SK-N-SH (cell line): ENCODE measurements at regions not wholly inside any gene's neighbourhood (a gene's known extent, or its start where the extent isn't known, plus 50 kb on each side); places are given as distances from the start of the nearest gene placed in this dataset.
"Not testable (repeated sequence)": the region's sequence is repeated elsewhere in the genome, so short reads cannot be mapped to it uniquely, and the experiment has no call there.

Experiments used
- CTCF ChIA-PET: fragments of 300-600, 350-600 bp; formaldehyde crosslinking; extraction: SDS; loops from one replicate; lab custom pipeline; 2021; lab: Yijun Ruan, JAX
- POLR2A ChIA-PET: fragments of 350-600 bp; sonication (Branson Sonifier 250); formaldehyde crosslinking; extraction: SDS; loops from one replicate; lab custom pipeline; 2020; ENCODE audit warnings: antibody characterized with exemption, inconsistent platforms; lab: Yijun Ruan, JAX
- DNase-seq: peaks from one replicate; pipeline ENCODE4 v3.0.0; 2012
- H2AFZ ChIP-seq: fragments of 200-600 bp; sonication (generic); 2 replicates; pipeline ENCODE4 v1.8.1; 2016; ENCODE audit warnings: antibody characterized with exemption, mild to moderate bottlenecking, low read depth
- H3F3A ChIP-seq: fragments of 200-600 bp; sonication (generic); replicated peaks from 2 replicates; pipeline ENCODE3; 2016; ENCODE audit warnings: antibody characterized with exemption, mild to moderate bottlenecking; ENCODE audit not compliant: insufficient read depth
- H3K27ac ChIP-seq, 2 experiments: fragments of 200-500 bp in 1 of 2; fragments of 200-600 bp in 1 of 2; sonication (Bioruptor generic) in 1 of 2; sonication (generic), shearing (Covaris generic) in 1 of 2; 2 replicates each; pipeline versions ENCODE4 v1.5.1 to v1.6.1; 2014 to 2016; ENCODE audit warnings: low read depth in 2 of 2, inconsistent platforms in 1 of 2, low read length in 1 of 2, mild to moderate bottlenecking in 1 of 2, mixed read lengths in 1 of 2
- H3K27me3 ChIP-seq: fragments of 200-600 bp; sonication (generic), shearing (Covaris generic); 2 replicates; pipeline ENCODE4 v1.6.1; 2016; ENCODE audit warnings: mixed run types; ENCODE audit not compliant: insufficient read depth
- H3K36me3 ChIP-seq, 2 experiments: fragments of 200-500 bp in 1 of 2; fragments of 200-600 bp in 1 of 2; sonication (Bioruptor generic) in 1 of 2; sonication (generic) in 1 of 2; replicated peaks in 1 of 2; 2 replicates each; pipeline versions ENCODE3 to v1.5.1; 2014 to 2016; ENCODE audit warnings: low read length in 1 of 2, mild to moderate bottlenecking in 1 of 2; ENCODE audit not compliant: insufficient read depth in 2 of 2, control insufficient read depth in 1 of 2
- H3K4me1 ChIP-seq, 2 experiments: fragments of 200-500 bp in 1 of 2; fragments of 200-600 bp in 1 of 2; sonication (Bioruptor generic) in 1 of 2; sonication (generic), shearing (Covaris generic) in 1 of 2; 2 replicates each; pipeline versions ENCODE4 v1.5.1 to v1.6.1; 2014 to 2016; ENCODE audit warnings: low read depth in 1 of 2, low read length in 1 of 2, mixed run types in 1 of 2; ENCODE audit not compliant: insufficient read depth in 2 of 2, control insufficient read depth in 1 of 2
- H3K4me2 ChIP-seq: fragments of 200-600 bp; sonication (generic), shearing (Covaris generic); 2 replicates; pipeline ENCODE4 v1.6.1; 2017; ENCODE audit warnings: mixed run types
- H3K4me3 ChIP-seq, 2 experiments: fragments of 200-500 bp in 1 of 2; fragments of 200-600 bp in 1 of 2; sonication (Bioruptor generic) in 1 of 2; sonication (generic), shearing (Covaris generic) in 1 of 2; 2 replicates each; pipeline versions ENCODE4 v1.5.1 to v1.8.1; 2014 to 2016; ENCODE audit warnings: low read depth in 2 of 2, inconsistent platforms in 1 of 2, low read length in 1 of 2, mild to moderate bottlenecking in 1 of 2, mixed read lengths in 1 of 2, moderate library complexity in 1 of 2
- H3K79me2 ChIP-seq: fragments of 200-600 bp; sonication (generic); 2 replicates; pipeline ENCODE4 v1.8.1; 2017; ENCODE audit warnings: mild to moderate bottlenecking; ENCODE audit not compliant: insufficient read depth
- H3K9ac ChIP-seq: fragments of 200-600 bp; sonication (generic); 2 replicates; pipeline ENCODE4 v1.6.1; 2017; ENCODE audit warnings: mixed run types
- H3K9me2 ChIP-seq: fragments of 200-600 bp; sonication (generic); 2 replicates; pipeline ENCODE4 v1.6.1; 2017; ENCODE audit warnings: mixed run types
- H3K9me3 ChIP-seq: fragments of 200-600 bp; sonication (generic); 2 replicates; pipeline ENCODE4 v1.6.1; 2017; ENCODE audit warnings: mixed run types, mild to moderate bottlenecking, moderate library complexity
- H4K20me1 ChIP-seq: fragments of 200-600 bp; sonication (generic); 2 replicates; pipeline ENCODE4 v1.6.1; 2017; ENCODE audit warnings: mild to moderate bottlenecking, mixed run types; ENCODE audit not compliant: insufficient read depth
- CHD2 ChIP-seq: fragments of 150-350 bp; IDR thresholded peaks from 2 replicates; pipeline ENCODE4 v1.6.1; 2018; ENCODE audit warnings: low read length; ENCODE audit not compliant: partially characterized antibody
- FOSL2 ChIP-seq: IDR thresholded peaks from 2 replicates; pipeline ENCODE4 v1.4.0; 2012; ENCODE audit warnings: low read depth, mild to moderate bottlenecking, moderate library complexity, borderline replicate concordance
- MEF2A ChIP-seq: IDR thresholded peaks from 2 replicates; pipeline ENCODE4 v1.4.0; 2012; ENCODE audit warnings: low read depth, borderline replicate concordance
- MXI1 ChIP-seq: IDR thresholded peaks from 2 replicates; pipeline ENCODE4 v1.6.1; 2012; ENCODE audit warnings: mild to moderate bottlenecking, low read depth, low read length, improper control_type of control experiment
- NFIC ChIP-seq: IDR thresholded peaks from 2 replicates; pipeline ENCODE4 v1.4.0; 2012; ENCODE audit warnings: borderline replicate concordance
- NRF1 ChIP-seq: IDR thresholded peaks from 2 replicates; pipeline ENCODE4 v1.6.1; 2012; ENCODE audit warnings: low read depth, mild to moderate bottlenecking, low read length
- RAD21 ChIP-seq: IDR thresholded peaks from 2 replicates; pipeline ENCODE4 v1.6.1; 2012; ENCODE audit warnings: mild to moderate bottlenecking, low read length
- RCOR1 ChIP-seq: fragments of 150-350 bp; IDR thresholded peaks from 2 replicates; pipeline ENCODE4 v1.6.1; 2017; ENCODE audit warnings: antibody characterized with exemption, low read length
- RFX5 ChIP-seq: IDR thresholded peaks from 2 replicates; pipeline ENCODE4 v1.6.1; 2012; ENCODE audit warnings: mild to moderate bottlenecking, improper control_type of control experiment, low read length
- RXRA ChIP-seq: IDR thresholded peaks from 2 replicates; pipeline ENCODE4 v1.4.0; 2012; ENCODE audit warnings: low read depth, mild to moderate bottlenecking, borderline replicate concordance
- SMC3 ChIP-seq: IDR thresholded peaks from 2 replicates; pipeline ENCODE4 v1.6.1; 2012; ENCODE audit warnings: low read depth, low read length, improper control_type of control experiment
- WGBS: methylation state at CpG from one replicate; pipeline ENCODE4 v1.1.6; 2017; ENCODE audit warnings: low lambda C conversion rate; 5-methylcytosine and 5-hydroxymethylcytosine counted together
- TF ChIP-seq, protein P1 (sequence below): IDR thresholded peaks from 2 replicates; pipeline ENCODE4 v1.4.0; 2012; ENCODE audit warnings: low read depth, borderline replicate concordance

DNA sequence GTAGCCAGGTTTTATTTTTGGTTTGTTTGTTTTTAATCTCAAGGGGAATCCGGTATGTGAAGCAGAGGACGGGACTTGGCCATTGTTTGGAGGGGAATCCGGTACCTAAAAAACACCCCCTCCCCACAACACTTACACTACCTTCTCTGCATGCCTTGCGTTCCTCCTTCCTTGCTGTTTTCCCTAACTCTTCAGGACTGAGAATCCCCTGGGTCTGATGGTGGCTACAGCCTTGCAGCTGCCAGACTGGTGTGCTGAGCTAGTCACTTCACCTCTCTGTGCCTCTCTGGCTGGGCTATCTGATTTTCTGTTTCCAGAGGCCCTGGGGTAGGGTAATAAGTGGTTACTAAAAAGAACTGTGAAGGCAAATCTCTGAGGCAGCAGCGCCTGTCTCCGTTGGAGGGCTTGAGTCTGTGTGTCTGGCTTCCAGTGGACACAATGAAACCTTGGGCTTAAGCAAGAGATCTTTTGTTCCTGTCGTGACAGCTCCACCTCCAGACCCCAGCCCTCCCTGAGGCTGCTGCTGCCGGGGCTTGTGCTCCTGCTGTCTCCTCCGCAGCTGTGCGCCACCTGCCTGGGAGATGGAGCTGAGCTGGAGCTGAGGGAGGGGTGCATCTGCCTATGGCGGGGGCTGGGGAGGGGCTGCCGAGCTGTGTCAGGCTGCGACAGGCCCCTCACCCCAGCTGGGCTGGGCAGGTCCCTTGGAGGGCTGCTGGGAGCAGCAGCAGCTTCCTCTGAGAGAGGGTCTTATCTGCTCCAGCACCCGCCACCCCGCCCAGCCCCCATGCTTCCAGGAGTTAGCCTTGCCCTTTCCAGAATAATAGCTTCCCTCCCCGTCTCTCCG, 65.8 kb upstream of the CCDC167 start:
- TF ChIP-seq CHD2 (peak; percentile 22), MXI1 (peak; percentile 57; the same call in 1 of the 2 replicates), SMC3 (peak; percentile 14; the same call in 1 of the 2 replicates), RAD21 (peak; percentile 4; the same call in 1 of the 2 replicates), RXRA (no peak), FOSL2 (no peak), MEF2A (no peak), RFX5 (no peak), NFIC (no peak), NRF1 (no peak), RCOR1 (0 out of 2 replicates have a peak, but pooled peaks have one; percentile 20)
- TF ChIP-seq, protein P1, sequence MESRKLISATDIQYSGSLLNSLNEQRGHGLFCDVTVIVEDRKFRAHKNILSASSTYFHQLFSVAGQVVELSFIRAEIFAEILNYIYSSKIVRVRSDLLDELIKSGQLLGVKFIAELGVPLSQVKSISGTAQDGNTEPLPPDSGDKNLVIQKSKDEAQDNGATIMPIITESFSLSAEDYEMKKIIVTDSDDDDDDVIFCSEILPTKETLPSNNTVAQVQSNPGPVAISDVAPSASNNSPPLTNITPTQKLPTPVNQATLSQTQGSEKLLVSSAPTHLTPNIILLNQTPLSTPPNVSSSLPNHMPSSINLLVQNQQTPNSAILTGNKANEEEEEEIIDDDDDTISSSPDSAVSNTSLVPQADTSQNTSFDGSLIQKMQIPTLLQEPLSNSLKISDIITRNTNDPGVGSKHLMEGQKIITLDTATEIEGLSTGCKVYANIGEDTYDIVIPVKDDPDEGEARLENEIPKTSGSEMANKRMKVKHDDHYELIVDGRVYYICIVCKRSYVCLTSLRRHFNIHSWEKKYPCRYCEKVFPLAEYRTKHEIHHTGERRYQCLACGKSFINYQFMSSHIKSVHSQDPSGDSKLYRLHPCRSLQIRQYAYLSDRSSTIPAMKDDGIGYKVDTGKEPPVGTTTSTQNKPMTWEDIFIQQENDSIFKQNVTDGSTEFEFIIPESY = no peak
- Histone ChIP-seq H3K9me2 (no peaks in the 10 kb centered on the region), H2AFZ (peak overlapping the region; percentile 73; the same call in 1 of the 2 replicates), H3K9ac (no peak overlapping the region), H3K4me3 (peak overlapping the region; percentile 42 to 54; a peak in 3 of 4 replicates), H3K4me2 (peak overlapping the region; percentile 74), H3K36me3 (no peaks in the 10 kb centered on the region), H3K4me1 (peaks cover 0 to 56% of the 10 kb centered on the region in 2 experiments; a peak in 2 of 4 replicates), H3K79me2 (no peaks in the 10 kb centered on the region), H3K27ac (peak overlapping the region in 1 of 2 experiments; percentile 91; a peak in 2 of 4 replicates), H3K9me3 (no peaks in the 10 kb centered on the region), H4K20me1 (no peaks in the 10 kb centered on the region), H3F3A (no peaks in the 10 kb centered on the region), H3K27me3 (peaks cover 4% of the 10 kb centered on the region)
- POLR2A ChIA-PET = interaction anchor here (0.7 to 1.7 kb wide), 10 partner anchors 10 to 127 kb away, joined by 3 to 16 read pairs (median 4); partner anchors contain the start of gene CCDC167
- peak; percentile 87 for DNase-seq
- 50% methylated on average over 11 of the region's 17 CpGs for WGBS
- CTCF ChIA-PET = interaction anchor here (0.6 to 8.1 kb wide), 43 partner anchors 10 to 271 kb away, joined by 3 to 116 read pairs (median 5); partner anchors contain the start of gene CMTR1

DNA sequence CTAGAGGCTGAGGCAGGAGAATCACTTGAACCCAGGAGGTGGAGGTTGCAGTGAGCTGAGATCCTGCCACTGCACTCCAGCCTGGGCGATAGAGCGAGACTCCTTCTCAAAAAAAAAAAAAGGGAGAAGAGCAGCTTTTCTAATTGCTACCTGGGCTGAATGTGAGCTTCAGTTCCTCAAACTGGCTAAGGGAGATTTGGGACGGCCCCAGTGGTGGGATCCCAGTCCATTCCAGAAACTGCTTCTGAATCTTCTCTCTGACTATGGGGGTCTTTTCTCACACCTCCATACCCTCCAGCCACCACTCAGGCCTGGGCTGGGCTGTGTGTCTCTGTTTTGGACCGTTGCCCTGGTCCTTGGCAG, 63.2 kb upstream of the CCDC167 start:
- H3F3A ChIP-seq, H3K79me2 ChIP-seq, H2AFZ ChIP-seq, H3K27me3 ChIP-seq, H3K9me3 ChIP-seq, DNase-seq, H3K4me2 ChIP-seq, H4K20me1 ChIP-seq, H3K9me2 ChIP-seq, H3K9ac ChIP-seq, H3K36me3 ChIP-seq, H3K4me3 ChIP-seq, H3K27ac ChIP-seq, POLR2A ChIA-PET: not testable (repeated sequence)
- H3K4me1 ChIP-seq = peaks cover 0 to 54% of the 10 kb centered on the region in 2 experiments; a peak in 2 of 4 replicates
- CTCF ChIA-PET = interaction anchor here (0.9 to 8.1 kb wide), 5 partner anchors 20 to 1152 kb away, joined by 3 to 116 read pairs (median 63); no protein-coding TSS in a partner anchor
- WGBS = 91% methylated on average over 3 of the region's 4 CpGs
